ENCODE measurements at regions not wholly inside any gene's neighbourhood (a gene's known extent, or its start where the extent isn't known, plus 50 kb on each side); places are given as distances from the start of the nearest gene placed in this dataset.

GRCh38 chr2:139992078-139992477 is 1211.9 kb upstream of the NXPH2 start:
- peak; percentile 23; the same call in 1 of the 2 replicates for TF ChIP-seq CTCF (IDR thresholded peaks at IDR 0.05; ENCODE audit: low read length)
- TF ChIP-seq EZH2 (IDR thresholded peaks at IDR 0.05; ENCODE audit: borderline replicate concordance, low read length), result no peak

Data from OCI-LY1 (cell line).